ENCODE measurements at regions not wholly inside any gene's neighbourhood (a gene's known extent, or its start where the extent isn't known, plus 50 kb on each side); places are given as distances from the start of the nearest gene placed in this dataset.
A peak's percentile ranks its signal among the peaks of the same experiment; 100 is the strongest.

- Histone ChIP-seq H4K20me1 (ENCODE audit: control insufficient read depth, extremely low read depth, insufficient read depth, low read length) (no peaks in the 10 kb centered on the region), H3K36me3 (ENCODE audit: control insufficient read depth, insufficient read depth, low read length) (no peaks in the 10 kb centered on the region), H2AFZ (ENCODE audit: low read length) (no peak overlapping the region), H3K9ac (ENCODE audit: insufficient read depth, low read length) (no peak overlapping the region), H3K27me3 (ENCODE audit: control insufficient read depth, insufficient read depth, low read length) (no peaks in the 10 kb centered on the region), H3K79me2 (ENCODE audit: control insufficient read depth, insufficient read depth, low read length) (no peaks in the 10 kb centered on the region), H3K4me1 (ENCODE audit: control insufficient read depth, extremely low read depth, insufficient read depth, low read length) (peaks cover 7% of the 10 kb centered on the region), H3K9me3 (ENCODE audit: control insufficient read depth, insufficient read depth, low read depth, low read length) (no peaks in the 10 kb centered on the region), H3K4me2 (ENCODE audit: extremely low read depth, insufficient read depth, low read length) (no peak overlapping the region), H3K4me3 (replicated peaks in 1 of 4; ENCODE audit: control extremely low read depth in 1 of 4, insufficient read depth in 1 of 4, low read depth in 3 of 4, low read length in 4 of 4) (no peak overlapping the region), H3K27ac (ENCODE audit: insufficient read depth, low read length) (no peak overlapping the region)
- DNase-seq (ENCODE audit: low read depth in 2 of 2): peak in 1 of 2 donors; percentile 62
- TF ChIP-seq CTCF (conservative IDR thresholded peaks at IDR 0.05 in 1 of 2, IDR thresholded peaks at IDR 0.05 in 1 of 2; ENCODE audit: low read depth in 1 of 2, low read length in 2 of 2) (no peak), EZH2 (IDR thresholded peaks at IDR 0.05; ENCODE audit: low read length, missing control alignments) (no peak)
These were observed 95.5 kb downstream of the TMX1 start for GRCh38 chr14:51335531-51335930.

- no peak for DNase-seq (ENCODE audit: low read depth in 2 of 2)
- Histone ChIP-seq H3K27me3 (ENCODE audit: control insufficient read depth, insufficient read depth, low read length) (no peaks in the 10 kb centered on the region), H3K4me2 (ENCODE audit: extremely low read depth, insufficient read depth, low read length) (no peak overlapping the region), H3K36me3 (ENCODE audit: control insufficient read depth, insufficient read depth, low read length) (no peaks in the 10 kb centered on the region), H3K4me3 (replicated peaks in 1 of 4; ENCODE audit: control extremely low read depth in 1 of 4, insufficient read depth in 1 of 4, low read depth in 3 of 4, low read length in 4 of 4) (no peak overlapping the region), H2AFZ (ENCODE audit: low read length) (no peak overlapping the region), H3K79me2 (ENCODE audit: control insufficient read depth, insufficient read depth, low read length) (no peaks in the 10 kb centered on the region), H3K27ac (ENCODE audit: insufficient read depth, low read length) (no peak overlapping the region), H3K9me3 (ENCODE audit: control insufficient read depth, insufficient read depth, low read depth, low read length) (no peaks in the 10 kb centered on the region), H3K4me1 (ENCODE audit: control insufficient read depth, extremely low read depth, insufficient read depth, low read length) (peaks cover 7% of the 10 kb centered on the region), H4K20me1 (ENCODE audit: control insufficient read depth, extremely low read depth, insufficient read depth, low read length) (no peaks in the 10 kb centered on the region), H3K9ac (ENCODE audit: insufficient read depth, low read length) (no peak overlapping the region)
- TF ChIP-seq CTCF (conservative IDR thresholded peaks at IDR 0.05 in 1 of 2, IDR thresholded peaks at IDR 0.05 in 1 of 2; ENCODE audit: low read depth in 1 of 2, low read length in 2 of 2) (no peak), EZH2 (IDR thresholded peaks at IDR 0.05; ENCODE audit: low read length, missing control alignments) (no peak)
These were observed 96.1 kb downstream of the TMX1 start for GRCh38 chr14:51335961-51336723.

GRCh38 chr14:51336734-51337133 lies 96.7 kb downstream of the TMX1 start:
- no peak overlapping the region for H3K4me3 ChIP-seq (replicated peaks in 1 of 4; ENCODE audit: control extremely low read depth in 1 of 4, insufficient read depth in 1 of 4, low read depth in 3 of 4, low read length in 4 of 4)
- no peak overlapping the region for H3K27ac ChIP-seq (ENCODE audit: insufficient read depth, low read length)
- TF ChIP-seq CTCF (conservative IDR thresholded peaks at IDR 0.05 in 1 of 2, IDR thresholded peaks at IDR 0.05 in 1 of 2; ENCODE audit: low read depth in 1 of 2, low read length in 2 of 2) (no peak), EZH2 (IDR thresholded peaks at IDR 0.05; ENCODE audit: low read length, missing control alignments) (no peak)
- H3K9me3 ChIP-seq (ENCODE audit: control insufficient read depth, insufficient read depth, low read depth, low read length): no peaks in the 10 kb centered on the region
- no peaks in the 10 kb centered on the region for H3K79me2 ChIP-seq (ENCODE audit: control insufficient read depth, insufficient read depth, low read length)
- no peak overlapping the region for H3K4me2 ChIP-seq (ENCODE audit: extremely low read depth, insufficient read depth, low read length)
- no peak for DNase-seq (ENCODE audit: low read depth in 2 of 2)
- H3K36me3 ChIP-seq (ENCODE audit: control insufficient read depth, insufficient read depth, low read length): no peaks in the 10 kb centered on the region
- H3K4me1 ChIP-seq (ENCODE audit: control insufficient read depth, extremely low read depth, insufficient read depth, low read length): peaks cover 6% of the 10 kb centered on the region
- H3K9ac ChIP-seq (ENCODE audit: insufficient read depth, low read length): no peak overlapping the region
- no peak overlapping the region for H2AFZ ChIP-seq (ENCODE audit: low read length)
- H3K27me3 ChIP-seq (ENCODE audit: control insufficient read depth, insufficient read depth, low read length): no peaks in the 10 kb centered on the region
- no peaks in the 10 kb centered on the region for H4K20me1 ChIP-seq (ENCODE audit: control insufficient read depth, extremely low read depth, insufficient read depth, low read length)

Measured in fibroblast of lung (primary cell).